ENCODE measurements at regions not wholly inside any gene's neighbourhood (a gene's known extent, or its start where the extent isn't known, plus 50 kb on each side); places are given as distances from the start of the nearest gene placed in this dataset.
A peak's percentile ranks its signal among the peaks of the same experiment; 100 is the strongest.

- H3K27me3 Mint-ChIP-seq: no peaks in the 10 kb centered on the region
- CTCF ChIA-PET: no interaction called here
- no peaks in the 10 kb centered on the region for H3K4me1 ChIP-seq (ENCODE audit: insufficient read depth, low read length)
- H3K9me3 Mint-ChIP-seq: no peaks in the 10 kb centered on the region
- H3K4me3 ChIP-seq (ENCODE audit: low read length): no peak overlapping the region
- no peak overlapping the region for H3K27ac ChIP-seq (ENCODE audit: low read depth in 1 of 2, low read length in 2 of 2)
- no peak overlapping the region for H3K4me3 Mint-ChIP-seq
- H3K27ac Mint-ChIP-seq: no peak overlapping the region
- H3K4me1 Mint-ChIP-seq (ENCODE audit: low read depth): peaks cover 4% of the 10 kb centered on the region
- TF ChIP-seq CTCF (IDR thresholded peaks at IDR 0.05): no peak
- intact Hi-C loops (cut with DNase I, micrococcal nuclease): no loop called here
- H3K9me3 ChIP-seq (ENCODE audit: control insufficient read depth in 1 of 2, insufficient read depth in 1 of 2, low read length in 2 of 2): no peaks in the 10 kb centered on the region
- ATAC-seq (ENCODE audit: poor library complexity) (no peak), DNase-seq (no peak)
- no peaks in the 10 kb centered on the region for H3K36me3 Mint-ChIP-seq (ENCODE audit: low read depth)
- H3K36me3 ChIP-seq (ENCODE audit: insufficient read depth, low read length): no peaks in the 10 kb centered on the region
- POLR2A ChIA-PET: no interaction called here
- no peaks in the 10 kb centered on the region for H3K27me3 ChIP-seq (ENCODE audit: control insufficient read depth in 1 of 2, insufficient read depth in 2 of 2, low read length in 2 of 2)
Measured at GRCh38 chr13:40261947-40262346, 404.5 kb downstream of the FOXO1 start.

- ChIA-PET CTCF (no interaction called here), POLR2A (no interaction called here)
- Mint-ChIP-seq H3K27ac (no peak overlapping the region), H3K4me3 (no peak overlapping the region), H3K36me3 (ENCODE audit: low read depth) (no peaks in the 10 kb centered on the region), H3K9me3 (no peaks in the 10 kb centered on the region), H3K27me3 (no peaks in the 10 kb centered on the region), H3K4me1 (ENCODE audit: low read depth) (peaks cover 33% of the 10 kb centered on the region)
- H3K9me3 ChIP-seq (ENCODE audit: control insufficient read depth in 1 of 2, insufficient read depth in 1 of 2, low read length in 2 of 2): no peaks in the 10 kb centered on the region
- no peak for TF ChIP-seq CTCF (IDR thresholded peaks at IDR 0.05)
- no peaks in the 10 kb centered on the region for H3K36me3 ChIP-seq (ENCODE audit: insufficient read depth, low read length)
- intact Hi-C loops (cut with DNase I, micrococcal nuclease): no loop called here
- H3K27me3 ChIP-seq (ENCODE audit: control insufficient read depth in 1 of 2, insufficient read depth in 2 of 2, low read length in 2 of 2): no peaks in the 10 kb centered on the region
- ATAC-seq (ENCODE audit: poor library complexity) (no peak), DNase-seq (no peak)
- H3K4me1 ChIP-seq (ENCODE audit: insufficient read depth, low read length): peaks cover 19% of the 10 kb centered on the region
- no peak overlapping the region for H3K27ac ChIP-seq (ENCODE audit: low read depth in 1 of 2, low read length in 2 of 2)
- no peak overlapping the region for H3K4me3 ChIP-seq (ENCODE audit: low read length)
Measured at GRCh38 chr13:40269086-40269485, 397.4 kb downstream of the FOXO1 start.

- ChIA-PET POLR2A (interaction anchor here (0.7 to 1.9 kb wide), 5 partner anchors 38 to 394 kb away, joined by 3 to 5 read pairs (median 3); no protein-coding TSS in a partner anchor), CTCF (no interaction called here)
- Mint-ChIP-seq H3K27me3 (no peaks in the 10 kb centered on the region), H3K4me1 (ENCODE audit: low read depth) (peaks cover 43% of the 10 kb centered on the region), H3K27ac (no peak overlapping the region), H3K4me3 (no peak overlapping the region), H3K36me3 (ENCODE audit: low read depth) (no peaks in the 10 kb centered on the region), H3K9me3 (no peaks in the 10 kb centered on the region)
- no peak overlapping the region for H3K4me3 ChIP-seq (ENCODE audit: low read length)
- H3K36me3 ChIP-seq (ENCODE audit: insufficient read depth, low read length): no peaks in the 10 kb centered on the region
- H3K9me3 ChIP-seq (ENCODE audit: control insufficient read depth in 1 of 2, insufficient read depth in 1 of 2, low read length in 2 of 2): no peaks in the 10 kb centered on the region
- peak in 1 of 14 experiments; percentile 18 for DNase-seq
- TF ChIP-seq CTCF (IDR thresholded peaks at IDR 0.05): no peak
- H3K27me3 ChIP-seq (ENCODE audit: control insufficient read depth in 1 of 2, insufficient read depth in 2 of 2, low read length in 2 of 2): no peaks in the 10 kb centered on the region
- ATAC-seq (ENCODE audit: poor library complexity): no peak
- no peak overlapping the region for H3K27ac ChIP-seq (ENCODE audit: low read depth in 1 of 2, low read length in 2 of 2)
- peaks cover 23% of the 10 kb centered on the region for H3K4me1 ChIP-seq (ENCODE audit: insufficient read depth, low read length)
- intact Hi-C loops (cut with DNase I, micrococcal nuclease): no loop called here
Measured at GRCh38 chr13:40270726-40271125, 395.7 kb downstream of the FOXO1 start.
